Inflammatory macrophage (primary cell): ENCODE measurements at regions not wholly inside any gene's neighbourhood (a gene's known extent, or its start where the extent isn't known, plus 50 kb on each side); places are given as distances from the start of the nearest gene placed in this dataset.
"Not testable (repeated sequence)": the region's sequence is repeated elsewhere in the genome, so short reads cannot be mapped to it uniquely, and the experiment has no call there.

Source experiments
- DNase-seq, 2 donors: peaks; one replicate each; pipeline ENCODE4 v3.0.0-alpha.2; 2020 to 2022

- no peak for DNase-seq
Measured at GRCh38 chr14:35932659-35933159, 106.6 kb downstream of the BRMS1L start.

- no peak for DNase-seq
Measured at GRCh38 chr14:35932136-35932535, 106.0 kb downstream of the BRMS1L start.

- DNase-seq: no peak
Measured at GRCh38 chr14:35931346-35931745, 105.2 kb downstream of the BRMS1L start.

GRCh38 chr14:35929186-35929585 lies 103.0 kb downstream of the BRMS1L start:
- DNase-seq: no peak

GRCh38 chr14:35927727-35928126 lies 101.6 kb downstream of the BRMS1L start:
- DNase-seq: no peak

GRCh38 chr14:35925319-35925718 lies 99.2 kb downstream of the BRMS1L start:
- DNase-seq: no peak

- not testable (repeated sequence) for DNase-seq
Measured at GRCh38 chr14:35922590-35922989, 96.5 kb downstream of the BRMS1L start.

GRCh38 chr14:35921745-35922144 lies 95.6 kb downstream of the BRMS1L start:
- no peak for DNase-seq
